ENCODE measurements at regions not wholly inside any gene's neighbourhood (a gene's known extent, or its start where the extent isn't known, plus 50 kb on each side); places are given as distances from the start of the nearest gene placed in this dataset.

DNA sequence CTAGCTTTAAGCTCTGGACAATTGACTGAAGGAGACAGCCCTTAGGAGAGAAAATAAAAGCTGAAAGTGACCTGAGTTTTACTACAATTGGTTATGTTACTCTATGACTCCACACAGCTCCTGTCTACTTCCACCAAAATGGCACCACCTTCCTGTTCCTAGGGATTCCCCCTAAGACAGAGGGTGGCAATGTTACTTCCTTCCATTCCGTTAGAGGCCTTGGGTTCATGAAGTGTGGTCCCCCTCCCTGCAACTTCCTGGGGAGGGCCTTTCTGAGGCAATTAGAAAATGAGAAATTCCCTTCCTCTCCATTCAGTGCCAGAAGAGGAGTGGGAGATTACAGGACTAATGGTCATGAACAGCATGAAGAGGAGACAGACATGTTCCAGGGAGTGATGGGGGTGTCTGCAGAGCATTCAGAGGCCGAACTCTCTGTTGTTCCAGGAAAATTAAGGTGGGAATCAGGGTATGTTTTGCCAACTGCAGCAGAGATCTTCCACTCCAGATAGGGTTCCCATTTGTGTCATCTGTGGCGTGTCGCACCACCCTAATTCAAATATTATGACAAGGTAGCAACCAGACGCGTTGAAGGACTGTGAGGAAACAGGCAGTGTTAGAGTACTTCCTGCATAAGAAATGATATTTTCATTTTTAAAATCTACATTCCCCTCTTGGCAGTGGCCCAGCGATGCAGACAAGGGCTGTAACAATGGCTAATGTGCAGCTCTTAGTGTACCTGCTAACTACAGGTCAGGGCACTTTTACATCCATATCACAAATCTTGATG, 53.1 kb upstream of the TRIM67 start:
- no peak for DNase-seq (ENCODE audit: low read depth)

DNA sequence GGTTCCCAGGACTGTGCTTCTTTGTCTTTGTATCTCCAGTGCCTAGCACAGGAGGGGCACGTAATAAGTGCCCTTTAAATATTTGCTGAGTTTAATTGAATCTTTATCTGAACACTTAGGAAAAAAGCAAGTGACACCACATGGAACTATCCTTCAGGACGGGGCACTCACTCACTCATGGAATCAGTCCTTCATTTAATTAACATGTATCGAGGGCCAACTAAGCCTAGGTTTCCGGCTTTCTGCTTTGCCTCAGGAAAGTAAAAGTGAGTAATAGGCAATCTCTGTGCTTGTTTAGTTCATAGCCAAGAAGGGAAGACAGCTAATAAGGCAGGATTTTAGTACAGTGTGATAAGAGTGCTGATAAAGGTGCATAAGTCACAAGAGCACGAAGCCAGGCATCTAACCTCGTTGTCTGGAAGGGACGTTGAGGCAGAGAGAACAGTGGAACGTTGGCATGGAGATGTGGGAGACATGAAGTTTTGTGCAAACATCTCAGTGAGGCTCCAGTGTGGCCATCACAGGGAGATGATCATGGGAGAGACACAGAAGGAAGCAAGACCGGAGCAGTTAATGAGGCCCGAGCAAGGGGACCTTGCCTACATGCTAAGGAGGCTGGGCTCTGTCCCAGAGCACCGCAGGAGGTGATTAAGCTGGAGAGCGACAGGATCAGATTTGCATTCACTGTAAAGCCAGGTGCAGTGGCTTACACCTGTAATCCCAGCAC, 54.1 kb upstream of the TRIM67 start:
- no peak for DNase-seq (ENCODE audit: low read depth)

DNA sequence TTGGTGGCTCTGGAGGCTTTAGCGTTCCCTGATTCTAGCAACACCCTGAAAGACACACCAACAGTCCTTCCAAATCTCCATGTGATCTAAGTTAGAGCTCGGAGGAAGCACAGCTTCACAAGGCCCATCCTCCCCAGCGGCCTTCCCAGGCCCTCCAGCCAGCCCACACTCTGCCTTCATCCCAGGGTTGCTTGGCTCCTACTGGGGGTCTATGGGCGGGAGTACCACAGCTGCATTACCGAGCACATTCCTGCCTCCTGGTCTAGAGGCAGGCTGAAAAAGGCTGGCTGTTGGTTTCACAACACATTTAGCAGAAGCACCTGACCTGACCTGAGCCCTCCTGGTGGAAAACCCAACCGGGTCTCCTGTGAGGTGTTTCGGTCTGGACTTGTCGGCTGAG, 54.7 kb upstream of the TRIM67 start:
- no peak for DNase-seq (ENCODE audit: low read depth)

DNA sequence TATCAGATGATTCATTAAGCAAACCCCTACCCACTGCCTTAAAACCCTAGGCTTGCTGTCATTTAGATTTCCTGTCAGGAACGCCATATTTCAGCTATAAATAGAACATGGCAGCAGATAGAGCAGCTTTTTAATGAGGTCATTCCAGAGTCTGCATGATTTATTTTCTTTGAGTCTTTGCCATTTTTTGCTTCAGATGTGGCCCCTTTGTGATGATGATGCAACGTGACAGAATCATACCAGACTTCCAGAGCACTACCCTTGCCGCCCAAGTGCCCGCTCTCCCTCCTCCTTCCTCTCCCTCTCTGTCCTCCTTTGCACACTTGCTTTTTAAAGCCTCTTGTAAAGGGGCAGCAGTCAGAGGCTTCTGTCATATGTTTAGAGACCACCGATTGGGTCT, 55.5 kb upstream of the TRIM67 start:
- no peak for DNase-seq (ENCODE audit: low read depth)

DNA sequence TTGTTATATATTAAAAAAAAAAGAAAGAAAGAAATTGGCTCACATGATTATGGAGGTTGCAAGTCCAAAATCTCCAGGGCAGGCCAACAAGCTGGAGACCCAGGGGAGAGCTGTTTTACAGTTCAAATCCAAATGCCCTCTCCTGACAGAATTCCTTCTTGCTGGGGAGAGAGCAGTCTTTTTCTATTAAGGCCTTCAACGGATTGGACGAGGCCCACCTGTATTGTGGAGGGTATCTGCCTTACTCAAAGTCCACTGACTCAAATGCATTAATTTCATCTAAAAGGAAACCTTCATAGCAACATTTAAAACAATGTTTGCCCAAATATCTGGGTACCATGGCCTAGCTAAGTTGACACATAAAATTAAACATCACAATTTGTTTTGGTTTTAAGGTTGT, 56.9 kb upstream of the TRIM67 start:
- no peak for DNase-seq (ENCODE audit: low read depth)

DNA sequence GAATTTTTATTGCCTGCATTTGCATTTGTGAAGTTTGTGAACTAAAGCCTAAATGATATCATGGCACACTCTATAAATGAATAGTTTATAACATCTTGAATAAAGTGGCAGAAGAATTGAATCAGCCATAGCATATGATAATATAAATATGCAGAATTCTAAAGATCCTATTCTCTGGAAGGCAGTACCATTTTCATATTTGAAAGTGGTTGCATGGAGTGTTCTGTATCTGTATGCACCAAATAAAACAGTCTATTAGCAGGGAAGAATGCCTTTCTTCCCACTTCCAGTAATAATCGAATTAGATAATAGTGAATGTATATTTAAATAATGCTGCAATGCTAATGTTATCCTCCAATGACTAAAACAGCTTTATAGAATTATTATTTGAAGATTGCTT, 57.9 kb upstream of the TRIM67 start:
- no peak for DNase-seq (ENCODE audit: low read depth)

DNA sequence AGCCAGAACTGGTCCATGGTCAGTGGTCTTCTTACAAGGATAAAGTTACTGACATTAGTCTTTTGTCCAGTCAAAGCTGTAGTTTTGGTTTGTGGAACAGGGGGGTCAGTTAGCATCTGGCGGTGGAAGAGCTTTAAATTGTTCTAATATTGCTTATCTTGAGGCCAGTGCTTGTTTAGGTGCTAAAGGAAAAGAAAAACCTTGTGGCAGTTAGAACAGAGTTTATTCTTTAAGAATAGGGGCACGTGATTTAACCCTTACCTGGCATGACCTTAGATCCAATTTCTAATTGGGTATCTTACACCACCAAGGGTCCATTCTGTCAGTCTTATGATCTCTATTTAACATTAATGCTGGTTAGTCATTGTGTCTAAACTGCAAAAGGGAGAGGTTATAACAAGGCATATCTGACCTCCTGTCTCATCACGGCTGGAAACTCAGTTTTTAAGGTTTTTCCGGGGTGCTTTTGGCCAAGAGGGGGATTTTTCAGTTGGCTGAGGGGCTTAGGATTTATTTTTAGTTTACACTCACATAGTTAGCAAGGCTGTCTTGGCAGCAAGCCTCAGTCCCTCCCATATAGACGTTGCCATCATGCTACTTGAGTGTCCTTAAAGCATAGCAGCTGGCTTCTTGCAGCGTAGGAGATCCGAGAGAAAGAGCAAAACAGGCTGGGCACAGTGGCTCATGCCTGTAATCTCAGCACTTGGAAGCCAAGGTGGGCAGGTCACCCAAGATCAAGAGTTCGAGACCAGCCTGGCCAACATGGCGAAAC, 60.1 kb upstream of the FAM89A start:
- no peak for DNase-seq (ENCODE audit: low read depth)

DNA sequence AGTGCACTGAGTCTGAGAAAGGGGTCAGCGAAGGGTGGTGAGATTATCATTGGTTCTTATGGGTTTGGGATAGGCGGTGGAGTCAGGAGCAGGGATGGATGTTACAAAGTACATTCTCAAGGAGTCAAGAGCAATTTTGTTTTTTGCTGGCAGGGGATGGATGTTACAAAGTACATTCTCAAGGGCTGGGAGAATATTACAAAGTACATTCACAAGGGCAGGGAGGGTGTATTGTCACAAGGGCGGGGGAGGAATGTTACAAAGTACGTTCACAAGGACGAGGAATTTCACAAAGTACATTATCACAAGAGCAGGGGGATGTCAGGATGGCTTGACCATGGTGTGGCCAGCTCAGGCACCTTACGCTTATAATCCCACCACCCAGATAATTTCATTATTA, 59.3 kb upstream of the FAM89A start:
- no peak for DNase-seq (ENCODE audit: low read depth)

DNA sequence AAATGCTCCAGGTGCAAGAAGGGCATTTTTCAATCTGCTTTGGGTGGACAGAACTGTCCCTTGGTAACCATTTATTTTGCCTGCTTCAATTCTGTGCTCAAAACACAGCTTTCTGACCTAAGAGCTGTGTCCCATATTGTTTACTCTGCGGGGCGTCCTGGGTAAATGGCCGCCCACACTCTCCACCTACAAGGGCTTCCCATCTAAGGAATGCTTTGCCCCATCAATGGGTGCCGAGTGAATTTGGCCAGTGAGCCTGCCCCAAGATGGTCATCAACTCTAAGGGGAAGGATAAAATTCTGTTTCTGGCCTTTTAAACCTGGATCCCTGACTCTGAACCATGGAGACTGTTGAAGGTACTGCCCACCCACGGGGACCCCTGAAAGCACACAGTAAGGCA, 55.5 kb upstream of the FAM89A start:
- no peak for DNase-seq (ENCODE audit: low read depth)

DNA sequence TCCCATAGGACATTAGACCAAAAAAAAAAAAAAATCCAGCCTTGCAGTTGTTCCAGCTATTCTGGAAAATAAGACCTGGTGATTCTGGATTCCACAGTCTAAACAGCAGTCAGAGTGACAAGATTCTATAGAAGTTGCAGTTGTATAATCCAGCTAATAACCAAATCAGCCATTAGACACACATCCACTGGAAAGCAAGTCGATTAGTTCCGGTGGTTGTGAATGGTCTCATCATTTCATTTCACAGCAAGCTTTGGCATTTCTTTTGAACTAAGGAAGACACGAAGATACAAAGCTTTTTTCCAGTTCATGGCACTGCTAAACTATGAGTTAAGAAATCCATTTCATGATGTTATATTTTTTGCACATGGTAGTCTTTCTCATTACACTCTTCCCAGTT, 54.4 kb upstream of the FAM89A start:
- no peak for DNase-seq (ENCODE audit: low read depth)

DNA sequence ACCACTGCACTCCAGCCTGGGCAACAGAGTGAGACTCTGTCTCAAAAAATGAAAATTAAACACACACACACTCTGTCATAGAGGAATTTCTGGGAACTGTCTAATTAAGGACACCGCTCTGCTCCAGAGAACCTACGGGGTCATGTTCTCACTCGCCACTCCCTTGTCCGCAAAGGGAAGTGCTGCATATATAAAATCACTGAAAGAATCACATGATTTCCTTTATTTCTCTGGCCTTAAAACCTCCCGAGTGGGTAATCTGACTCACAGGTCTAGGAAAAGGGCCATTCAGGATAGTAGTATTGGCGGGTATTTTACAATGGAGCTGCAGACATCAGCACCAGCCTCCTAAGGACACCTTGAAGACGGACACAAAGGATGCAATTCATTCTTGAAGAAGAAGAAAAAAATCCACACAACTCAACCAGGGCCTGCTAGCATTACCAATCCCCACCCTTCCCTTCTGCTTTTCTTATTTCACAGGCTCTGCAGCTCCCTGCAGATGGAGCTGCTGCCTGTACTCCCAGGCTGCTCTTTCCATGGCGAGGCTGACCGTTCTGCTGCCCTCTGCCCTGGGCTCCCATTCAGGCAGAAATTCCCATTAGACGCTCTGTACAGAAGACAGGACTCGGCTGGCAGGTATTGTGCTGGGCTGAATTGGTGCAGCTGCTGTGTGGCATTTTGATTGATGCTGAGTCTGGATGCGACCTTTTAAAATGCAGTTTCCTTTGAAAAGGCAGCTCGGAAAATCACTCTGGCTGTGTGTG, 53.3 kb upstream of the FAM89A start:
- DNase-seq (ENCODE audit: low read depth) = no peak

DNA sequence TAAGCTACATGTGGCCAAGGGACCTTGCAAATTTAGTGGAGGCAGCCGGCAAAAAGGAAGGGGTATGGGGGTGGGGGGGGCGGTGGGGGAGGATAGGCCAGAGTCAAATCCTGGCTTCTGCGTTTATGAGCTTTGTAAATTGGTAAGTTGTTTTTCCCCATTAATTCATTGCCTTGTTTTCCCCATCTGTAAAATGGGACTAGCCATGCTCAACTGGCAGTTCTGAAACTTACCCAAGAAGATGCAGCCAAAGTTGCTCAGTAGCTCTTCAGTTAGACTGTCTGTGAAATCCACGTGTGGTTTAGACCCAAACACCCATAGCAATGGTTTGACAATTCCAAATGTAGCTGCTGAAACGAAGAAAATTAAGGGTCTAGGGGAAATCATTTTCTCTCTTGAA, 52.3 kb upstream of the FAM89A start:
- no peak for DNase-seq (ENCODE audit: low read depth)

DNA sequence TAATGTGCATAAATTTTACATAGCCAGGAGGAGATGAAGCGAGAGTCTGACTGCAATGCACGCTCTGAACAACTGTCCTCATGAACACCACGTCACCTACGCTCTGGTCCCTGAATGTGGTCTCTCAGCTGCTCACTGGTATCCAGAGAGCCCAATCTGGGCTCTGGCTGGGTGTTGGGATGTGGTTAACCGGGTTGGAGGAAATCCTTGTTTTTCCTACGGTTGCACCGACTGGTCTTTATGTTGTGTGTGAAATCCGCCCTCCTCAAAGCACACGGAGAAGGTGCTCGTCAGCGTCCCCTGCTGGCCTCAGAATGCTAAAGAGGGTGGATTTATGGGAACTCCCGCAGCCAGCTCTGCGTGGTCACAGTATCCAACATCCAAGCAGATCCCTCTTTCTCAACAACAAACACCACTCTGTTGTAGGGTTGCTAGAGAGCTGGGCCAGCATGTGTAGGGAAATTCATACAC, 51.8 kb upstream of the FAM89A start:
- DNase-seq (ENCODE audit: low read depth) = peak; percentile 2

DNA sequence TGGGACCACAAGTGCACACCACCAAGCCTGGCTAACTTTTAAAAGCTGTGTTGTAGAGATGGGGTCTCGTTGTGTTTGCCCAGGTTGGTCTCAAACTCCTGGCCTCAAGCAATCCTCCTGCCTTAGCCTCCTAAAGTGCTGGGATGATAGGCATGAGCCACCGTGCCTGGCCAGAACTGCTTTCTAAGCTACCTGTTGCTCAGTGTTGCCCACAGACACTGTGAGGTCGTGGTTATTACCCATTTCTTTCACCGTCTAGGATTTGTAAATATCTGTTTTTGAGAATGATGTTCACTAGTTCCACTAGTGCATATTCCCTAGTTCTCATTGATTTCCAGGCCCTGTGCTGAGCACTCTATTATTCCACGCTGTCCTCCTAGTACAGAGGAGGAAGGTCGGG, 51.4 kb upstream of the FAM89A start:
- no peak for DNase-seq (ENCODE audit: low read depth)

Data from activated T-helper 1 cell treated with Interleukin-2 at 50 U/mL for 16 hours (primary cell).